NCI-H1417 (cell line): ENCODE measurements at regions not wholly inside any gene's neighbourhood (a gene's known extent, or its start where the extent isn't known, plus 50 kb on each side); places are given as distances from the start of the nearest gene placed in this dataset.
A peak's percentile ranks its signal among the peaks of the same experiment; 100 is the strongest.

ENCODE experiments used
- DNase-seq, 3 experiments: peaks; one replicate each; lab custom pipeline; 2025; lab: John Stamatoyannopoulos, UW

GRCh38 chr21:43332861-43333297, 94.1 kb downstream of the SIK1 start:
- no peak for DNase-seq

GRCh38 chr21:43331962-43332828, 94.7 kb downstream of the SIK1 start:
- DNase-seq = peak in 1 of 3 experiments; percentile 25

GRCh38 chr21:43331111-43331961, 95.6 kb downstream of the SIK1 start:
- DNase-seq = no peak

GRCh38 chr21:43330306-43330881, 96.5 kb downstream of the SIK1 start:
- no peak for DNase-seq

- DNase-seq = no peak
Measured at GRCh38 chr21:43329711-43330269, 97.1 kb downstream of the SIK1 start.

GRCh38 chr21:43328958-43329691, 97.8 kb downstream of the SIK1 start:
- no peak for DNase-seq

- DNase-seq = no peak
Measured at GRCh38 chr21:43328185-43328957, 98.6 kb downstream of the SIK1 start.

- no peak for DNase-seq
Measured at GRCh38 chr21:43325968-43326715, 100.8 kb downstream of the SIK1 start.

GRCh38 chr21:43325036-43325435, 101.9 kb downstream of the SIK1 start:
- no peak for DNase-seq

GRCh38 chr21:43324596-43324995, 102.3 kb downstream of the SIK1 start:
- DNase-seq = no peak

GRCh38 chr21:43323244-43324005, 103.5 kb downstream of the SIK1 start:
- peak in 2 of 3 experiments; percentile 23 to 46 for DNase-seq

- DNase-seq = no peak
Measured at GRCh38 chr21:43322805-43323204, 104.1 kb downstream of the SIK1 start.

GRCh38 chr21:43322311-43322710, 104.6 kb downstream of the SIK1 start:
- DNase-seq = no peak

GRCh38 chr21:43321611-43322010, 105.3 kb downstream of the SIK1 start:
- DNase-seq = no peak

- DNase-seq = no peak
Measured at GRCh38 chr21:43321111-43321510, 105.8 kb downstream of the SIK1 start.

- DNase-seq = no peak
Measured at GRCh38 chr21:43320526-43320925, 106.4 kb downstream of the SIK1 start.

GRCh38 chr21:43318841-43319781, 107.8 kb downstream of the SIK1 start:
- DNase-seq = peak; percentile 49 to 76 (median 60)

GRCh38 chr21:43318368-43318767, 108.6 kb downstream of the SIK1 start:
- no peak for DNase-seq
